ENCODE measurements at regions not wholly inside any gene's neighbourhood (a gene's known extent, or its start where the extent isn't known, plus 50 kb on each side); places are given as distances from the start of the nearest gene placed in this dataset.

- Histone ChIP-seq H3K27ac (no peak overlapping the region), H3K9me3 (no peaks in the 10 kb centered on the region), H3K4me1 (no peaks in the 10 kb centered on the region), H3K36me3 (no peaks in the 10 kb centered on the region), H3K27me3 (no peaks in the 10 kb centered on the region), H3K4me3 (no peak overlapping the region)
- intact Hi-C loops (cut with DNase I; ENCODE audit: low total_unique reads): loop anchor here (10.0 kb wide), 1 partner anchor 278 kb away; no protein-coding TSS in a partner anchor
- WGBS, 5 donors: 65 to 73% (median 71%) methylated on average over 4 of the region's 4 CpGs
- no peak for DNase-seq
- TF ChIP-seq POLR2AphosphoS5 (IDR thresholded peaks at IDR 0.05) (no peak), CTCF (IDR thresholded peaks at IDR 0.05) (no peak), POLR2A (IDR thresholded peaks at IDR 0.05) (no peak)
Measured at GRCh38 chr18:51383116-51383515, 185.6 kb upstream of the MEX3C start.

DNA sequence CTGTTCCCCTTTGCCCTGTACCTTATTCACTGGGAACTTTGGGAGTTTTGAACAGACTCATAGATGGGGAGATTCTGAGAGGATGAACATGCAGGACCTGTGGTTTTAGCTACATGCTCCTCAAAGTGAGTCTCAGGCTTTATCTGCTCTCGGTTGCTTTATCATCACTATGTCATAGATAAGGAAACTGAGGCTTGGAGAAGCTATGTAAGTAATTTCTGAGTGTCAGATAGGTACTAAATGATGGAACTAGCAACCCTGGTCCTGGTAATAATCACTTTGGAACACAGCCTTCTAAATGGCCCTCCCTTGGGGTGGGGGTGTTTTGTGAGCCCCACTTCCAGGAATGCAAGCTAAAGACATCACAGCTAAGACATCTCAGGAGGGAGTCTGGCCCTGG, 186.2 kb upstream of the MEX3C start:
- Histone ChIP-seq H3K27me3 (no peaks in the 10 kb centered on the region), H3K4me1 (no peaks in the 10 kb centered on the region), H3K36me3 (no peaks in the 10 kb centered on the region), H3K4me3 (no peak overlapping the region), H3K9me3 (no peaks in the 10 kb centered on the region), H3K27ac (no peak overlapping the region)
- WGBS, 5 donors: 47 to 67% (median 55%) methylated on average over 1 of the region's 1 CpG
- intact Hi-C loops (cut with DNase I; ENCODE audit: low total_unique reads): loop anchor here (10.0 kb wide), 1 partner anchor 279 kb away; no protein-coding TSS in a partner anchor
- no peak for TF ChIP-seq CTCF (IDR thresholded peaks at IDR 0.05)
- TF ChIP-seq EP300 (IDR thresholded peaks at IDR 0.05): no peak
- no peak for TF ChIP-seq POLR2AphosphoS5 (IDR thresholded peaks at IDR 0.05)
- TF ChIP-seq POLR2A (IDR thresholded peaks at IDR 0.05): no peak
- no peak for DNase-seq

DNA sequence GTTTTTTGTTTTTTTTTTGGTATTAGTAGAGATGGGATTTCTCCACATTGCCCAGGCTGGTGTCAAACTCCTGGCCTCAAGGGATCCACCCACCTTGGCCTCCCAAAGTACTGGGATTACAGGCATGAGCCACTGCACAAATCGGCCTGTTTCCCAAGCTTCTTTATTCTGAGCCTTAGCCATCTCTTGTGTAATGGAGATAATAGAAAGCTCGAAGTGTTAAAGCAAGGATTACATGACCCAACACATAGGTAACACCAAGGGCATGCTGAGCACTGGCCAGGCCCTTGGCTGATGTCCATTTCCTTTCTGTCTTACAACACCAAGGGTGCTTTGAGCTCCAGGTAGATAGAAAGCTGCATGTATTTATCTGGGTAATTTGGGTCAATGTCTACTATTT, 187.8 kb upstream of the MEX3C start:
- WGBS, 5 donors: 58 to 86% (median 70%) methylated on average over 2 of the region's 2 CpGs
- TF ChIP-seq POLR2A (IDR thresholded peaks at IDR 0.05) (no peak), CTCF (IDR thresholded peaks at IDR 0.05) (no peak), POLR2AphosphoS5 (IDR thresholded peaks at IDR 0.05) (no peak), EP300 (IDR thresholded peaks at IDR 0.05) (no peak)
- H3K36me3 ChIP-seq: no peaks in the 10 kb centered on the region
- H3K4me1 ChIP-seq: no peaks in the 10 kb centered on the region
- H3K27me3 ChIP-seq: no peaks in the 10 kb centered on the region
- DNase-seq: no peak
- intact Hi-C loops (cut with DNase I; ENCODE audit: low total_unique reads): loop anchor here (10.0 kb wide), 1 partner anchor 280 kb away; no protein-coding TSS in a partner anchor
- no peak overlapping the region for H3K27ac ChIP-seq
- H3K4me3 ChIP-seq: no peak overlapping the region
- no peaks in the 10 kb centered on the region for H3K9me3 ChIP-seq

GRCh38 chr18:51390702-51391101, 193.2 kb upstream of the MEX3C start:
- no peaks in the 10 kb centered on the region for H3K27me3 ChIP-seq
- no peak overlapping the region for H3K27ac ChIP-seq
- no peaks in the 10 kb centered on the region for H3K4me1 ChIP-seq
- no peaks in the 10 kb centered on the region for H3K9me3 ChIP-seq
- WGBS, 5 donors: 71 to 82% (median 80%) methylated on average over 3 of the region's 3 CpGs
- H3K4me3 ChIP-seq: no peak overlapping the region
- TF ChIP-seq POLR2AphosphoS5 (IDR thresholded peaks at IDR 0.05): no peak
- no peak for TF ChIP-seq EP300 (IDR thresholded peaks at IDR 0.05)
- TF ChIP-seq POLR2A (IDR thresholded peaks at IDR 0.05): no peak
- TF ChIP-seq CTCF (IDR thresholded peaks at IDR 0.05): no peak
- intact Hi-C loops (cut with DNase I; ENCODE audit: low total_unique reads): no loop called here
- H3K36me3 ChIP-seq: no peaks in the 10 kb centered on the region
- no peak for DNase-seq

Data from stomach (tissue), 8 donors.